NCI-H2227 (cell line): ENCODE measurements at regions not wholly inside any gene's neighbourhood (a gene's known extent, or its start where the extent isn't known, plus 50 kb on each side); places are given as distances from the start of the nearest gene placed in this dataset.

Experiments
- DNase-seq: peaks from one replicate; lab custom pipeline; 2025; ENCODE audit not compliant: unreplicated experiment; lab: John Stamatoyannopoulos, UW

DNA sequence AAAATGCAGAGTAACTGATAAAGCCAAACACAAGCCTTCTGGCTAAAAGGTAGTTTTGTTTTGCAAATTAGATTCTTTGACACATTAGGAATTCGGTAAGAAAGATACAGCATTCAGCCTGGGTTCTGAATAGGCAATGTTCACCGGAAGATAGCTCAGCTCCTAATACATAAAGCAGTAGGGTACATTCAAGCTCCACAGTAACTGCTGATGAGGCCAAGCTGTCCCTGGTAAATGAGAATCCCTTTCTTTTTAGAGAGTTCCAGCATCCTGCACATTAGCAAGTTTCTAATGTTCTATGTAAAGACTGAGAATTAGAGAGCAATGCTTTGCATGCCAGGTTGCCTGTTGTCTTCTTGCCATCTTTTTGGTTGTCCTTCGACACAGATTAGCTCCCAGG is 316.3 kb upstream of the SLC14A2 start:
- no peak for DNase-seq

DNA sequence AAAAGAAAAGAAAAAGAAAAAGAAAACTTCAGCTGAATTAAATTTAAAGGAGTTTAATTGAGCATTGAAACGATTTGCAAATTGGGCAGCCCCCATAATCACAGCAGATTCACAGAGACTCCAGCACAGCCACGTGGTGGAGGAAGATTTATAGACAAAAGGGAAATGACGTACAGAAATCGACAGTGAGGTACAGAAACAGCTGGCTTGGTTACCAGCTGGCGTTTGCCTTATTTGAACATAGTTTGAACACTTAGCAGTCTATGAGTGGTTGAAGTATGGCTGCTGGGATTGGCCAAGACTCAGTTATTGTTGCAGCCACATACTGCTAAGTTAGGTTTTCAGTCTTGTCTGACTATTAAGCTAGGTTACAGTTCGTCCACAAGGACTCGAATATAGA is 312.2 kb upstream of the SLC14A2 start:
- DNase-seq: no peak

DNA sequence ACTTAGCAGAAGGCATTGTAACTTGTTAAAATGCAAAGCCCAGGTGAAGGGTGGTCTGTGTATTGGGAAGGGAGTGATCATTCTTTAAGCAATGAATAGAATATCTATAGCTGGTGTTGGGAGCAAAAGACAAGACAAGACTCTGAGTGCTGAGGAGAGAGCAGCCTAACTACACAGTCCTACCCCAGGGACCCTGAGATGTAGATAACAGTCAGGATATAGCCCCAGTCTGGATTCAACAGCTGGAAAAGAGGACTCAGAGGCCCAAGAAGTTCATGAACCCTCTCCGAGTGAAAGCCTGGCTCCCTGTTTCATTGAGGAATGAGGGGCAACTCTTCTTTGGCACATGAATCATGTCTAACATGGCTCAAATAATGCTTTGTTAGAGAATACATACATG is 310.7 kb upstream of the SLC14A2 start:
- DNase-seq: no peak

DNA sequence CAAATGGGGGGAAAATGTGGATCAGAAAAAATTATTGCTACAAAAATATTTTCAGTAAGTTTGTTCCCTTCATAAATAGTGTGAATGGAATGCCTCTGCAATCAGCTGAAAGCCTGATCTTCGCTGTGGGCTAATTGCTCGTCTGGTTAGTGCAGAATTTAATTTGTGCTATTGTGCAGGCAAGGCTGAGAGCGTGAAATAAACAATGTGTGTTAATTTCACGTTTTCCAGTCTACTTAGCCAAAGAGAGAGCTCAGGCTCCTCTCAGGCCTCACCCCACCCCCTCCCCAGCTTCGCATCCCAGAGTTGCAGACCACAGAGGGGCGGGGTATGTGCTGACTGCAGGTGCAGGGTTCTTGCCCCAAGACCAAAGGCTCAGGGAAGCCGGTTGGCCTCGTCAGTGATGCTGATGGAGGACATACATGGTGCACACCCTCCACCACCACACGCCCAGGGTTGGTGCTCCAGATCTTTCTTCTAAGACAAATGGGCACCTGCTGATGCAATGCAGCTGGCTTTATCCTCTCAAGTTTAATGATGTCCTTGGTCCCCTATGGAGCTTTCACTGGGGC is 302.6 kb upstream of the SLC14A2 start:
- DNase-seq: no peak

DNA sequence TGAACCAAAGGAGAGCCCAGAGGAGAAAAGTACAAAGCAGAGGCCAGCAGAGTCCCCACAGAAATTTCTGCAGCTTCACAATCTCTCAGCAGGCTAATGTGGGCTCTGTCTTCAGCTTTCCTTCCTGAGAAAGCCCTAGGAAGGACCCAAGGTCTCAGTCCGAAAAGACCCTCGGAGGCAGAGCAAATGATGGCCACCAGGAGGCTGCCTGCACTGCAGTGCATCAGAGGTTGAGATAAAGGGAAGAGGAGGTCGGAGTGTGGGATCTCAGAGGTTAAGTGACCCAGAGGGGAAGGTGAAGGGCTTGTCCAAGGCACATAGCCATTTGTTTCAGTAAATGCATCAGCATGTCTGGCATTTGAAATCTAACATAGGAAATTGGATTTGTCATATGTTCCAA is 299.1 kb upstream of the SLC14A2 start:
- DNase-seq: no peak

DNA sequence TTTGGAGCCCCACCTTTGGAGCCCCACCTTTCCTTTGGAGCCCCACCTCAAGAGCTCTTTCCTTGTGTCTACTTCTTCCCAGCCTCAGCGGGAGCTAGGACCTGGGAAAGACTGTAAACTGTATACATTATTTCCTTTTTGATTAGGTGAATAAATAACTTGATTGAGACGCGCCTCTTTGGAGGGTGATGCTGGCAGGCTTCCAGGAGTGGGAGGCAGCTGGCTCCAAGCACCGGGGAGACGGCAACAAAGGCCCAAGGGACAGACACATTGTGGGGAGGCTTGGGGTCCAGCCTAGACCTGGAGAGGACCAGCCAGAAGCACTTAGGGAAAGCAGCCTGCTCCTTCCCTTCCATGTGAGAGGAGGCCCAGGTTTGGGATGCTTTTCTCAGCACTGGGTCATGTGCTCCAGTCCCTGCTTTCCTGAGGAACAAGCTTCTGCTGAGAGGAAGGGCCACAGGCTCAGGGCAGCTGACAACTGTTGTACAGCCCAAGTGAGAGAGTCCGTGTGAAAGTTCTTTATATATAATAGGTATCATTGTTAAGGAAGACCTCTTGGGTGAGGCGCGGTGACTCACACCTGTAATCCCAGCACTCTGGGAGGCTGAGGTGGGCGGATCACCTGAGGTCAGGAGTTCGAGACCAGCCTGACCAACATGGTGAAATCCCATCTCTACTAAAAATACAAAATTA is 297.2 kb upstream of the SLC14A2 start:
- DNase-seq: no peak

DNA sequence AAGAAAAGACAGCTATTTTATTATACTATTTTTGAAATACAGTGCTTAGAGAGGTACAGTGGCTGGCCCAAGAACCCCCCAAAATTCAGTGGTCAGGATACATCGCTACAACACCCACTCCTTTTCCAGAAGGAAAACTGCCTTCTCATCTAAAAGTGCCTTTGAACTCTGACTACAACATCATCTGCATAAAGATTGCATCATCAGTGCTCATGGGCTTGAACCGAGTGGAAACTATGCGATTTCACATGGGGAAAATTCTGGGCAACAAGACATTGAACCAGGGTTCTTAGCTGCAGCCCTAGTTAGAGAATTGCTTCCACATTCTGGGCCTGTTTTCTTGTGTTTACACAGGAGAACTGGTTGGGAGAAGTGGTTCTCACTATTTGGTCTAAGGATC is 294.6 kb upstream of the SLC14A2 start:
- no peak for DNase-seq

DNA sequence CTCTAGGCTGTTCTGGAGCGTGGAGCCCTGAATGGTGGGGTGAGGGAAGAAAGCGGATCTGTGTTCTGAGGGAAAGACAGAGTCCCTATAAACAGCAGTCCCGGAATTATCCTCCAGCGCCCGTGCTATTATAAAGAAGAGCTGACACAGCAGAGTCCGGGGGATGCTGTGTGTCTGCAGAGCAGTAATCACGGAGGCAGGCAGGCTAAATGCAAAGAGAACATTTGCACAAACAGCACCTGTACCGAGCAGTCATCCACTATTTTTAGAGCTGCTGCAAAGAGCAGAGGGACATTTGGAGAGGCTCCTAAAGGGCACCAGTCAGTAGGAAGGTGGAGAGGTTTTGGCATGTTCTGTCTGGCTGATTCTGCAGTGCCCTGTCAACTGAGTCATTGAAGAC is 293.8 kb upstream of the SLC14A2 start:
- peak; percentile 45 for DNase-seq

DNA sequence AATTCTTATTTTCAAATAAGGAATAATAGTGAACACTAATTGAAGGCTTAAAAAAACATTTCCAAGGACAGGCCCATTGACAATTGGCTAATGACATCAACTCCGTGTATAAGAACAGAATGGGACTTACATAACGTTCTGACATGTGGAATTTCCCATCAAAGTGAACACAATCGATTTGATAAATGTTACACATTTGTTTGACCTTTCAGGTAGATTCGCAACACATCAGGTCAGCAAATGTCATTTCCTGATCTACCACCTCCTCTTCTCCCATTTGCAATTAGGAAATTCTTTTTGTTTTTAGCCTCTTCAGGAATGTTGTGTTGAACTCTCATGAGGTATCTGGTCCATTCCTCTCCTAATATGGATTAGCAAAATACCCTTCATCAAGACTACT is 292.9 kb upstream of the SLC14A2 start:
- DNase-seq: no peak

DNA sequence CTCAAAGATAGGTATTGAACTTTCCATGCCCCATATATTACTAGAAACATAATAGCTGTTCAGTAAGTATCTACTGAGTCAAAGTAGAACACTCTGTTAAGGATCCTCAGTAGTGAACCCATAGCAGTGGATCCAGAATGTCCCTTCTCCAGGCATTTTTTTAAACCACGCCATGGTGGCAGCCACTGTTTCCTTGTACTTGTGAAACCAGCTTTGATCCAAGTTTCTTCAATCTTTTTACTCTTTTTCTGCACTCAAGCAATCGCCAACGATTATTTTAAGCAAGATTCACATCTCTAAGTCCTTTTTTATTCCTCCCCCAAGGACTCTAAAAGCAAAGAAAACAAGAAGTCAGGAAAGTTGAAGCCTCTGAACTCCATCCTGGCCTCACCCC is 291.2 kb upstream of the SLC14A2 start:
- no peak for DNase-seq

DNA sequence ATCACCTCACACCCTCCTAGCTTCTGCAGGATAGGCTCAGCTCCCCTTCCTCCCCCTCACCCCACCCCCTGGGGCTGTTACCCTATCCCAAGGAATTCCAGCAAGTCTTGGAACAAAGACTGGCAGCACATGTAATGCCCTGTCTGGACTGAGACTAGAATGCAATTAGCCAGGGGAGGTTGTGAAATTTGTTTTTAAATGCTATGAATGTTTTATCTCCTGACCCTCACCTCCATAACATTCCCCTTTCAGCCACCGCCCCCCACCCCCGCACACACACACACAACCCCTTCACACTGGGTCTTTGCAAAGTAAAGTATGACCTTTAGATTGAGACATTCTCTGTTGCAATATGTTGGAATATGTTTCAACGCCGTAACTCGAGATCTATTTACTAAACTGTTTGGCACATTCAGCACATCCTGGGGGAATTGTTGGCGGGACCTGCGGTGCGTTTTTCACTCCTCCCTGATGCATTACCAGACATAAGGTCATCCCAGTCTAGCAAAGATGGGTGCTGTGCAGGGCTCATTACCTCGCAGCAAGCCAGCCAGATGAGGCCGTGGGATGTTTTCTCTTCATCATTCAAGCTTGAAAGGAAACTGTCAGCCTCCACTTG is 290.7 kb upstream of the SLC14A2 start:
- DNase-seq: no peak

DNA sequence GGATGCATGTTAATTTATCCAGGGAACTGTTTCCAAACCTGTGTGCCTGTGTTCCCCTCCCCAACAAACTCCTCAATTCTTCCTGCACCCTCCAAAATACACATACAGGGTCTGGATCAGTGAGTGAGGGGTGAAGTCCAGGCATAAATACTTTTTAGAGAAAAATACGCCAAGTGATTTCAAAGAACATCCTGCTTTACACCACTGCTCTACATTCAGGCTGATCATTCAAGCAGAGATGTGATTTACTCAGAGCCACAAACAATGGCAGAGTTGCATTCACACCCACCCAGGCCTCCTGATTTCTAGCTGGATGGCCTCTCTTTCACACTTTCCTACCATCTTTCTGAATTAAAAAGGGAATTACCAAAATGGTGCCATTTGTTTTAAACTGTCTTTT is 289.5 kb upstream of the SLC14A2 start:
- no peak for DNase-seq

DNA sequence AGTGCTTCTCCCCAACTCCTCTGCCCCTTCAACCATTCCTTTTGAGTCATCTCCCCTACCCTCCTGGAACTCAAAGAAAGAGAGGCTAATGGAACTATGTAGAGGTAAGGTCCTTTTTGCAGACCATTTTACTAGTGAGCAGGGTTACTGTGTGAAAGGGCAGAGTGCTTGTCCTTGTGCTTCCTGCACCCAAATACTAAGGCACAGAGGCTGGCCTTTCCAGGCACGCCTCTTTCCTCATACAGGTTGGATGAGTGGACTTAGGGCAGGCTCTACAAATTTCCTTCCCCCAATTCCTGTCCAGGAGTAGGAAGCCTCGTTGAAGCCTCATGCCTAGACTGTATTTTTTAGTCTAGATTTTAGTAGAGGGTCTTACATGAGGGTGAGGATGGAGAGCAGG is 288.8 kb upstream of the SLC14A2 start:
- DNase-seq: no peak

DNA sequence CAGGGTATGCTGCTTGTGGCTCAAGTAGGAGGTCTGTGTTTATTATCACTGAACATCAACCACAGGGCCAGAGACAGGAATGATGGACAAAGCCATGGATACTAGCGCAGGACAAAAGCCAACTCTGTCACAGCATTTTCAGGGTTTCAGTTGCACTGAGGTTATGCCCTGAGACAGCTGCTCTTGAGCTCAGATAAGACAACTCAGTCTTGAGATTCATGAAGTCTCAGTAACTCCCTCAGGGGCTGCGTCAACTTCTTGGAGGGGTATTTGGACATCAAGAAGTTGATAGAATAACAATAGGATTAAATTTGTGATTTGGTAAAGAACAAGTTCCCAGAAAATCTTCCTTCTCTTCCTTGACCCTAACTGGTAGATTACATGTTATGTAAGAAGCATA is 287.0 kb upstream of the SLC14A2 start:
- no peak for DNase-seq

DNA sequence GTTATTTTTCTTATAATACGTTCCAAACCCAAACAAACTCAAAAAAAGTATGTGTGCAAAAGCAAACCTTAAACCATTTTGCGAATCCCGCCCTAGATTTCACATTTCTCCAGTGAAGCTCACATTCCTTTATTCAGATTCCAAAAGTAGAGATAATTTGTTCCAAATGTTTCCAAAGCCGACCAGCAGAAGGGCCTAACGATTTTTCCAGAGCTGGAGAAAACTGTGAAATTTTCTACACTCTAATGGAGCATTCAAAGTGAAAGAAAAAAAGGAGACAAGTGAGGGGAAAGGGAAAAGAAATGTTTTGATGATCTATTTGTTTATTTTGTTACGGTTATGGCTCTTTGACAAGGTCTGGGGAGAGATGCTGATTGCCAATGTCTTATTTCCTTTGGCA is 286.5 kb upstream of the SLC14A2 start:
- DNase-seq: no peak

DNA sequence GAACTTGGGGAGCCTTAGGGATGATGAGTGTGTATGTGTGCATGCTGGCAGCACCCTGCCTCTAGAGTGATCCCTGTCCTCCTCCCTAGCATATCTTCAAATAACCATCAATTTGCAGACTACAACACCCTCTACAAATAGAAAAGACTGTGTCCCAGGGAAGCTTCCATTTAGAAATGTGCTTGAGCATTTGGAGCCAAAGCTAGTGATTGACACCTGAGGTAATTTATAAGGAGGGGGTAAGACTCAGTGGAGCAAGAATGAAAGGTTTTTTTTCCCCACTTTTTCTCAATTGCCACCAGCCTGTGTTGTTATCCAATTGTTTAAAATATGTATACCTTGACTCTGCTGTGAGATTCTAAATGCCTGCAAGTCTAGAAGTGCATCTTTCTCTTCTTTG is 286.0 kb upstream of the SLC14A2 start:
- no peak for DNase-seq

DNA sequence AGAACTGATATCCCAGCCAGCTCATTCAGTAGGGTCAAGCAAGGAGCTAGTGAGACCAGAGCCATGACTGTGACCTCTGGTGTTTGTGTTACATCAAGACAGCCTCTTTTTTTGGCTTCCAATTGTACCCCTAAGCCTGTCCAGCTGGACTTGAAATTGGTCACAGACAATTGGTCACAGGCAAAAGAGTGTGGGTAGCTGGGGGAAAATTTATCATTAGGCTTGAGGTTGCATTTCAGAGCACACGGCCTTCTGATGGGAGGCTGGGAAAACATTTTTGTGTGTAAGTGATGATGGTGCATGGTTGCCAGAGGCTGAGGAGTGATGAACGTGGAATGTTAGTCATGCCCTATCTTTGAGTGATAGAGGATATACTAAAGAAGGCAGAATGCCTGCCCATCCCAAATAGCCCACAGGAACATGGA is 285.1 kb upstream of the SLC14A2 start:
- no peak for DNase-seq

DNA sequence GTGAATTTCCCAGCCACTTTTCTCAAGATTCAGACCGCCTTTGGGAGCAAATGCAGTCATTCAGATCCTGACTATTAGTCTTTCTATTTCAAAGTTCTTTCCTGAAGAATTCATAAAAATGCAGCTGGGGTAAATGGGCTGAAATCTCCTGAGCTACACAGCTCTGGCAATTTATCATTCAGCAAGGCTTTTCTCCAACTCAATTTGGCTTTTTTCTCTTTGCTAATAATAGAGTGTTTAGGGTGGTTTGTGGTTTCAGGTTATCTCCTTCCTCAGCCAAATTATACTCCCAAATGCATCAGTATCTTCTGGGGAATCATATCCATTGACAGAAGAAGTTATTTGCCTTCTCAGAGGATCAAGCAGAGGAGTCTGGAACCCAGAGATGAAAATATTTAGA is 282.4 kb upstream of the SLC14A2 start:
- DNase-seq: no peak

DNA sequence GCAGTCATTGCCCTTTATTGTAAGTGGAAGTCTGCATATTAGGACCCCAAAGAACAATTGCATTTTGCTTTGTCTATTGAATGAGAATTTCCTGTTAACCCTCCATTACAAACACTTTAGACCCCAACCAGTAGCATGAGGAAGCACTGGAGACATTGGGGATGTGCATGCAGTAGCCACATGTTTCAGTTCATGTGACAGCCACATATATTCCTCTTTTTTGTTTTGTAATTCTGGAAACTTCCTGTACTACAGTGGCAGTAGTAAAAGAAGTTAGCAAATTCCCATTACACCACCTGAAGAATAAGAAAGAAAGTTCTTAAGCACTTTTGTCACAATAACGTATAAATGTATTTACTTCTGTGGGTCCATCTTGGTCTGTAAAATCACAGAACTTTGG is 281.1 kb upstream of the SLC14A2 start:
- no peak for DNase-seq

DNA sequence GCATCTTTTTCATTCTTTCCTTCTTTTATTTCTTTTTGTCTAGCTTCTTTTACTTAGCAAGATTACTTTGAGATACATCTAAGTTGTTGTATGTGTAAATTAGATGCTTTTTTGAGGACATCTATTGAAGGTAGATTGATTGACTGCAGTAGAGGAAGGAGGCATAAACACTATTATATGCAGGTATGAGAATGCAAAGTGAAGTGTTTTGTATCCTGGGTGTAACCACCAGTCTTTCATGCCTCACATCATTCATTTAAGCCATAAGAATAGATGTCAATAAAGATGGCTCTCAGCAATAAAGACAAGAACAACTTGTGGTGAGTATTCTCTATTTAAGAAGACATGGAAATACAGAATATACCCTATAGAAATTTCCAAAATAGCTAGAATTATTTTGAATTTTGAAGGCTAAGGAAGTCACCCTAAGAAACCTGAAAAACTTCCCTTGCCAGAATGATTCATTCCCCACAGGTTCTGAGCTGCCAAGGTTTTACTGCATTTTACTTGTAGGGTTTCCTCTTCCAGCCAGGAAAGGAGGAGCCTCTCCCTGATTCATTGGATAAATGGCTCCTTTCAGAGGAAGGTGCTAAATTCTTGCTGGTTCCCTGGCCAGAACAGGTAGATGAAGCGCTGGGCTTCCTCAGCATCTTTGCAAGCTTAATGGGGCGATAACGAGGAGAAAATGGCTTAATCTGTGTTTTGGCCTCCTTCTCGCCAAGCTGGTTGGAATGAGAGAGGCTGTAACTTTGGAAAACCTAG is 279.8 kb upstream of the SLC14A2 start:
- DNase-seq: no peak

DNA sequence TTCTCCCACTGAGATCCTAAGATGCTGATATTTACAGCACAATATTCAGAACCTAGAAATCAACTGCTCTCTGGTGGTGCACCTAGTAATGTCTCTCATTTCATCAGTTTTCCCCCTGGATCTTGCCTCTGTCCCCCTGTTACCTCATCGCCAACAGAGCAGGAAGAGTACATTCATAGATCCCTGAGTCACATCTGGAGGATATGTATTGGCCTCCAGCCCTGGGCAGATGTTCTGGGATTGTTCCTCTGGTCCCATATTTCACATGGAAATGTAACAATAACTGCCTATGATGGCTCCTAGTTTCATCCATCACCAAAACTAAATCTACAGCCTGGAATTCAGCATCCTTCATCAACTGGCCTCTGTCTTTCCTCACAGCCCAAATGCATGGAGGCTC is 278.8 kb upstream of the SLC14A2 start:
- DNase-seq: no peak

DNA sequence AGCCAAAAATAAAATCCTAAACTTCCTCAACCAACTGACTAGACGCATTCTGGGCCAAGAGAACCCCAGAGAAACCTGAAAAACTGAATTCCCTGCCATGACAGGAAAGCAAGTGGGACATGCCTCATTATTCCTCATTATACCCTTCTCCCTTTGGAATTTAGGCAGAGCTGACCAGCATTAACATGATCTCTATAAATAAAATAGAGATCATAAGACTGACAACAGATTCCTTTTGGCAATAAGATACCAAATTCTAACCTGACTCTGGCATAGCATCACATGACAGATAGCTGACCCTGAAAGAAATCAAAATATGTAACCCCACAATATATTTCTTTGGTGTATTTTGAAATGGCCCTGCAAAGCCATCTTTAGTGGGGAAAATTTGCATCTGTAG is 277.8 kb upstream of the SLC14A2 start:
- DNase-seq: no peak
